AG04450 (cell line): ENCODE measurements at regions not wholly inside any gene's neighbourhood (a gene's known extent, or its start where the extent isn't known, plus 50 kb on each side); places are given as distances from the start of the nearest gene placed in this dataset.

Source experiments
- CTCF ChIA-PET: fragments of 300-600, 350-600 bp; formaldehyde crosslinking; extraction: SDS; loops from one replicate; lab custom pipeline; 2022; ENCODE audit warnings: antibody characterized with exemption, inconsistent platforms; lab: Charles Lee
- POLR2A ChIA-PET: fragments of 350-600 bp; formaldehyde crosslinking; extraction: SDS; loops from one replicate; lab custom pipeline; 2021; ENCODE audit warnings: antibody characterized with exemption, inconsistent platforms; lab: Yijun Ruan, JAX
- DNase-seq: peaks from one replicate; pipeline ENCODE4 v3.0.0-alpha.2; 2011; ENCODE audit warnings: low read depth, low spot score
- H3K27ac ChIP-seq: one replicate; pipeline ENCODE4 v1.5.1; 2012; ENCODE audit warnings: low read depth, low read length, control low read depth
- H3K27me3 ChIP-seq: one replicate; pipeline ENCODE4 v1.6.0; 2012; ENCODE audit warnings: low read length; ENCODE audit not compliant: control insufficient read depth, insufficient read depth
- H3K4me3 ChIP-seq: 2 replicates; pipeline ENCODE4 v1.5.1; 2011; ENCODE audit warnings: mild to moderate bottlenecking, low read depth, low read length, control low read depth
- H3K9me3 ChIP-seq: 2 replicates; pipeline ENCODE4 v1.5.1; 2012; ENCODE audit warnings: low read length; ENCODE audit not compliant: control insufficient read depth, insufficient read depth
- CTCF ChIP-seq: IDR thresholded peaks from 2 replicates; pipeline ENCODE4 v1.5.1; 2011; ENCODE audit warnings: low read depth, low read length, control low read depth, inconsistent platforms

- peak; percentile 86 for TF ChIP-seq CTCF
- Histone ChIP-seq H3K4me3 (no peak overlapping the region), H3K27ac (no peak overlapping the region), H3K27me3 (no peaks in the 10 kb centered on the region), H3K9me3 (no peaks in the 10 kb centered on the region)
- POLR2A ChIA-PET: no interaction called here
- CTCF ChIA-PET: interaction anchor here (0.7 to 7.3 kb wide), 5 partner anchors 16 to 1835 kb away, joined by 3 to 63 read pairs (median 4); no protein-coding TSS in a partner anchor
- DNase-seq: no peak
These were observed 71.2 kb upstream of the FOXK1 start for GRCh38 chr7:4610768-4611467.

- no peak for DNase-seq
- no peak for TF ChIP-seq CTCF
- Histone ChIP-seq H3K4me3 (no peak overlapping the region), H3K9me3 (no peaks in the 10 kb centered on the region), H3K27ac (no peak overlapping the region), H3K27me3 (no peaks in the 10 kb centered on the region)
- ChIA-PET CTCF (interaction anchor here (1.2 to 7.3 kb wide), 2 partner anchors 15 to 19 kb away, joined by 7 to 63 read pairs; no protein-coding TSS in a partner anchor), POLR2A (no interaction called here)
These were observed 69.9 kb upstream of the FOXK1 start for GRCh38 chr7:4612237-4612636.

GRCh38 chr7:4612939-4613841 lies 68.9 kb upstream of the FOXK1 start:
- no peak for DNase-seq
- no peak for TF ChIP-seq CTCF
- Histone ChIP-seq H3K9me3 (no peaks in the 10 kb centered on the region), H3K27me3 (no peaks in the 10 kb centered on the region), H3K27ac (peak overlapping the region; percentile 75), H3K4me3 (peak overlapping the region; percentile 39)
- CTCF ChIA-PET: interaction anchor here (7.3 kb wide), 1 partner anchor 18 kb away, joined by 63 read pairs; no protein-coding TSS in a partner anchor
- POLR2A ChIA-PET: interaction anchor here (0.6 to 0.9 kb wide), 2 partner anchors 17 to 19 kb away, joined by 3 to 7 read pairs; no protein-coding TSS in a partner anchor

GRCh38 chr7:4613846-4614548 lies 68.1 kb upstream of the FOXK1 start:
- no peaks in the 10 kb centered on the region for H3K27me3 ChIP-seq
- peak overlapping the region; percentile 75 for H3K27ac ChIP-seq
- CTCF ChIA-PET: interaction anchor here (3.1 to 7.3 kb wide), 2 partner anchors 17 kb away, joined by 20 to 63 read pairs; no protein-coding TSS in a partner anchor
- POLR2A ChIA-PET: interaction anchor here (0.9 kb wide), 1 partner anchor 18 kb away, joined by 3 read pairs; no protein-coding TSS in a partner anchor
- DNase-seq: peak; percentile 33
- TF ChIP-seq CTCF: no peak
- H3K4me3 ChIP-seq: peak overlapping the region; percentile 39; the same call in 1 of the 2 replicates
- no peaks in the 10 kb centered on the region for H3K9me3 ChIP-seq
